Omental fat pad (tissue), 3 donors: ENCODE measurements at regions not wholly inside any gene's neighbourhood (a gene's known extent, or its start where the extent isn't known, plus 50 kb on each side); places are given as distances from the start of the nearest gene placed in this dataset.

Experiments used
- ATAC-seq: fragments of 150-250 bp; one replicate; pipeline ENCODE4 v1.9.1; 2016; ENCODE audit warnings: mild to moderate bottlenecking, moderate library complexity; ENCODE audit not compliant: low FRiP score
- DNase-seq: peaks from one replicate; pipeline ENCODE4 v3.0.0-alpha.2; 2019; ENCODE audit warnings: low spot score
- TF ChIP-seq, protein P1 (sequence below), 3 donors: fragments of 450-650 bp; IDR thresholded peaks; one replicate each; pipeline ENCODE4 v1.5.1; 2016 to 2017; ENCODE audit warnings: antibody characterized with exemption in 3 of 3, mild to moderate bottlenecking in 3 of 3, moderate library complexity in 2 of 3

DNA sequence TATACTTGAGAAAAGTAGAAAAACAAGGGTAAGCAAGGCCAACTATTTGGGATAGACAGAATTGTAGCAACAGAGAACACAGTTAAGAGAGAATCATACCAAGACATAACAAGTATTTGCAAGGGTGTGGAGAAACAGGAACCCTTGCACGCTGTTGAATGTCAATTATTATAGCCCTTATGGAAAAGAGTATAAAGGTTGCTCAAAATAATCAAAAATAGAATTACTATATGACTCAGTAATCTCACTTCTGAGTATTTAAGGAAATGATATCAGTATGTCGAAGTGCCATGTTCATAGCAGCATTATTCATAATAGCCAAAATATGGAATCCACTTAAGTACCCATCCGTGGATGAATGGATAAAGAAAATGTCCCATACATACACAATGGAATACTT, 193.3 kb downstream of the PHLDA1 start:
- DNase-seq (no peak), ATAC-seq (no peak)
- TF ChIP-seq, protein P1, sequence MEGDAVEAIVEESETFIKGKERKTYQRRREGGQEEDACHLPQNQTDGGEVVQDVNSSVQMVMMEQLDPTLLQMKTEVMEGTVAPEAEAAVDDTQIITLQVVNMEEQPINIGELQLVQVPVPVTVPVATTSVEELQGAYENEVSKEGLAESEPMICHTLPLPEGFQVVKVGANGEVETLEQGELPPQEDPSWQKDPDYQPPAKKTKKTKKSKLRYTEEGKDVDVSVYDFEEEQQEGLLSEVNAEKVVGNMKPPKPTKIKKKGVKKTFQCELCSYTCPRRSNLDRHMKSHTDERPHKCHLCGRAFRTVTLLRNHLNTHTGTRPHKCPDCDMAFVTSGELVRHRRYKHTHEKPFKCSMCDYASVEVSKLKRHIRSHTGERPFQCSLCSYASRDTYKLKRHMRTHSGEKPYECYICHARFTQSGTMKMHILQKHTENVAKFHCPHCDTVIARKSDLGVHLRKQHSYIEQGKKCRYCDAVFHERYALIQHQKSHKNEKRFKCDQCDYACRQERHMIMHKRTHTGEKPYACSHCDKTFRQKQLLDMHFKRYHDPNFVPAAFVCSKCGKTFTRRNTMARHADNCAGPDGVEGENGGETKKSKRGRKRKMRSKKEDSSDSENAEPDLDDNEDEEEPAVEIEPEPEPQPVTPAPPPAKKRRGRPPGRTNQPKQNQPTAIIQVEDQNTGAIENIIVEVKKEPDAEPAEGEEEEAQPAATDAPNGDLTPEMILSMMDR (IDR thresholded peaks at IDR 0.05), result no peak

GRCh38 chr12:75837700-75838099, 193.9 kb downstream of the PHLDA1 start:
- TF ChIP-seq, protein P1 (IDR thresholded peaks at IDR 0.05), result no peak
- no peak for ATAC-seq
- no peak for DNase-seq

- ATAC-seq, result no peak
- TF ChIP-seq, protein P1 (IDR thresholded peaks at IDR 0.05), result no peak
- DNase-seq, result no peak
Measured at GRCh38 chr12:75836533-75836932, 195.0 kb downstream of the PHLDA1 start.

DNA sequence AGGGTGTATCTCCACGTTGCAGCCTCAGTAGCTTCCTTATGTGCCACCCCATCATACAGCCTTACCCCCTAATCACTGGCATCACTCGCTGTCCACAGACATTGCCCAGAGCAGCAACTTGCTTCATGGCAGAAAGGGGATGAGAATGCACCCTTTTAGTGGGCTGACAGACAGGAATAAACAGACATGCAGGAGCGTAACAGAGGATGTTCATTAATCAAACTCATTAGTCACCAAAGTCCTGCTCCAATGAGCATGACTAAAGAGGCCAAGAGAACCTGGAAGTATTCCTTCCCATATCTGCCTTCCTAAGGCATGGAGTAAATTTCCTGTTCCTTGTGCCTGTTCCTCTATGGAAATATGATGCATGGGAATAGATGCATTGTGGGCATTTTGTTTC, 197.0 kb downstream of the PHLDA1 start:
- no peak for ATAC-seq
- TF ChIP-seq, protein P1 (IDR thresholded peaks at IDR 0.05), result no peak

DNA sequence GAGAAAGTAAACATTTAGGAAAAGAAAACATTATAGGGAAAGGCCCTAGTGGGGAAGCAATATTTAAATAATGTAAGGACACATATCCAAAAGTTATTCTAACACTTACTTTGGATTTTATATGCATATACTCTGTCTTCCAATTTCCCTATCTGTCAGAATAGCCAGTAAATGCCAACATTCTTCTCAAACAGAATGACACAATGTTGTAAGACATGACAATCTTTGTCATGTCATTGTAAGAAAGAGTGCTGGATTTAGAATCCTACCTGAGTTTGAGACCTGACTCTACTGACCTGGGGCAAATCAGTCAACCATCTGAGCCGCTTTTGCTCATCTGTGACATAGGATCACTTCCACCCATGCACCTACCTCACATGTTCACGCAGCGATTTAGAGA, 198.3 kb downstream of the PHLDA1 start:
- ATAC-seq (no peak), DNase-seq (no peak)
- TF ChIP-seq, protein P1 (IDR thresholded peaks at IDR 0.05), result no peak

More for the DNA sequence above, 197.0 kb downstream of the PHLDA1 start:
- no peak for DNase-seq

GRCh38 chr12:75831402-75831801, 200.2 kb downstream of the PHLDA1 start:
- DNase-seq (no peak), ATAC-seq (no peak)
- TF ChIP-seq, protein P1 (IDR thresholded peaks at IDR 0.05), result no peak

- TF ChIP-seq, protein P1 (IDR thresholded peaks at IDR 0.05), result no peak
- ATAC-seq (no peak), DNase-seq (no peak)
Measured at GRCh38 chr12:75827061-75827460, 204.5 kb downstream of the PHLDA1 start.
